Sigmoid colon (tissue), 6 donors: ENCODE measurements at regions not wholly inside any gene's neighbourhood (a gene's known extent, or its start where the extent isn't known, plus 50 kb on each side); places are given as distances from the start of the nearest gene placed in this dataset.
"Not testable (repeated sequence)": the region's sequence is repeated elsewhere in the genome, so short reads cannot be mapped to it uniquely, and the experiment has no call there.

Experiments used
- DNase-seq: peaks from one replicate; pipeline ENCODE4 v3.0.0-alpha.2; 2019
- H3K27ac ChIP-seq, 4 donors: fragments of 200-600 bp; sonication (generic); one replicate each; pipeline ENCODE4 v1.5.1; 2016 to 2019; ENCODE audit warnings: mild to moderate bottlenecking in 1 of 4
- H3K27me3 ChIP-seq, 3 donors: fragments of 200-600 bp; sonication (generic); one replicate each; pipeline ENCODE4 v1.5.1; 2019; ENCODE audit warnings: mild to moderate bottlenecking in 1 of 3
- H3K36me3 ChIP-seq, 4 donors: fragments of 200-600 bp; sonication (generic); one replicate each; pipeline ENCODE4 v1.5.1; 2016 to 2019
- H3K4me1 ChIP-seq, 4 donors: fragments of 200-600 bp; sonication (generic); one replicate each; pipeline ENCODE4 v1.5.1; 2017 to 2019
- H3K4me3 ChIP-seq, 4 donors: fragments of 200-600 bp; sonication (generic); one replicate each; pipeline ENCODE4 v1.5.1; 2017 to 2019; ENCODE audit warnings: mild to moderate bottlenecking in 2 of 4, moderate library complexity in 1 of 4
- H3K9me3 ChIP-seq, 4 donors: fragments of 200-600 bp in 3 of 4; sonication (generic) in 3 of 4; one replicate each; pipeline versions ENCODE4 v1.5.1 to v1.6.1; 2013 to 2019
- CTCF ChIP-seq, 4 experiments: fragments of 450-650 bp in 3 of 4; fragments of 200-600 bp in 1 of 4; IDR thresholded peaks; one replicate each; pipeline ENCODE4 v1.5.1; 2016 to 2019; ENCODE audit warnings: antibody characterized with exemption in 4 of 4, mild to moderate bottlenecking in 3 of 4, moderate library complexity in 2 of 4
- EP300 ChIP-seq, 4 donors: sonication (generic); formaldehyde crosslinking; IDR thresholded peaks; one replicate each; pipeline ENCODE4 v1.6.1; 2017; ENCODE audit warnings: antibody characterized with exemption in 4 of 4
- POLR2A ChIP-seq, 2 donors: fragments of 450-650 bp; IDR thresholded peaks; one replicate each; pipeline ENCODE4 v1.6.1; 2016; ENCODE audit warnings: antibody characterized with exemption in 2 of 2, mild to moderate bottlenecking in 2 of 2, moderate library complexity in 2 of 2
- POLR2AphosphoS5 ChIP-seq, 4 donors: sonication (generic); formaldehyde crosslinking; IDR thresholded peaks; one replicate each; pipeline ENCODE4 v1.6.1; 2017; ENCODE audit warnings: antibody characterized with exemption in 4 of 4
- WGBS, 2 donors: extraction: QIAGEN DNeasy Blood & Tissue Kit; methylation state at CpG; one replicate each; pipeline ENCODE4 v1.1.7; 2013; 5-methylcytosine and 5-hydroxymethylcytosine counted together
- intact Hi-C: fragments of 100-400 bp; cut with DNase I; formaldehyde crosslinking; loops from one replicate; pipeline ENCODE4 v1.15.1; 2023
- donor health status: healthy with polysubstance abuse.
- donor health status: healthy.

DNA sequence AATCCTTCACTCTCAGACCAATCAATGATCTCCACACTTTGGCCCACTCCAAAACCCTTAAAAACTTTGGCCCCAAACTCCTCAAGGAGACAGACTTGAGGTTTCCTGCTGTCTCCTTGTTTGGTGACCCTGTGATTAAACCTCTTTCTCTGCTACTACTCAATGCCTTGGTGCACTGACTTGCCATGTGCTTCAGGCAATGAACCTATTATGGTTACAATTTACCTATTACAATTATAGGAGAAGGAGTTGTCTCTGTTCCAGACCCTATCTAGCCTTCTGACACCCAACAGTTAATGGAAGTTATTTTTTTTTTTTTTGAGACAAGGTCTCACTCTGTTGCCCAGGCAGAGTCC, 263.1 kb downstream of the STIM2 start:
- intact Hi-C loops, result no loop called here
- H3K4me1 ChIP-seq, result no peaks in the 10 kb centered on the region
- no peak for TF ChIP-seq CTCF (IDR thresholded peaks at IDR 0.05)
- TF ChIP-seq EP300 (IDR thresholded peaks at IDR 0.05), result no peak
- no peak for TF ChIP-seq POLR2A (IDR thresholded peaks at IDR 0.05)
- TF ChIP-seq POLR2AphosphoS5 (IDR thresholded peaks at IDR 0.05), result no peak

DNA sequence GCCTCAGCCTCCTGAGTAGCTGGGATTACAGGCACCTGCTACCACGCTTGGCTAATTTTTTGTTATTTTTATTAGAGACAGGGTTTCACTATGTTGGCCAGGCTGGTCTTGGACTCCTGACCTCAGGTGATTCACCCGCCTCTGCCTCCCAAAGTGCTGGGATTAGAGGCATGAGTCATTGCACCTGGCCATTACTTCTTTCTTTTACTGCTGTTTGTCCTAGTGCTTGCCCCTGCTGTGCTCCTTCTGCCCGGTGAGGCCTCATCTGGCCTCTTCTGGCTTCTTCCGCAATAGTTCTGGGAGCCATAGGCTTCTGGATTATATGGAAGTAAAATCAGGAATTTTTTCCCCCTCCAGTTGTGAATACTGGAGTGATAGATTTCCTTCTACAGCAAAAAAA, 266.3 kb downstream of the STIM2 start:
- WGBS, 2 donors, result 16 to 60% methylated on average over 4 of the region's 4 CpGs
- intact Hi-C loops, result not testable (repeated sequence)

More for the DNA sequence above, 263.1 kb downstream of the STIM2 start:
- Histone ChIP-seq H3K9me3 (no peaks in the 10 kb centered on the region), H3K4me3 (no peak overlapping the region), H3K36me3 (no peaks in the 10 kb centered on the region), H3K27ac (no peak overlapping the region), H3K27me3 (no peaks in the 10 kb centered on the region)
- DNase-seq, result no peak

GRCh38 chr4:27128443-27128842, 267.8 kb downstream of the STIM2 start:
- WGBS, 2 donors, result 91 to 94% methylated on average over 5 of the region's 5 CpGs
- Histone ChIP-seq H3K4me3 (no peak overlapping the region), H3K27me3 (no peaks in the 10 kb centered on the region), H3K9me3 (no peaks in the 10 kb centered on the region), H3K27ac (no peak overlapping the region), H3K36me3 (no peaks in the 10 kb centered on the region), H3K4me1 (no peaks in the 10 kb centered on the region)
- intact Hi-C loops, result no loop called here
- TF ChIP-seq EP300 (IDR thresholded peaks at IDR 0.05) (no peak), POLR2AphosphoS5 (IDR thresholded peaks at IDR 0.05) (no peak), POLR2A (IDR thresholded peaks at IDR 0.05) (no peak), CTCF (IDR thresholded peaks at IDR 0.05) (no peak)
- DNase-seq, result no peak

More for the DNA sequence above, 266.3 kb downstream of the STIM2 start:
- not testable (repeated sequence) for H3K4me1 ChIP-seq, H3K4me3 ChIP-seq, H3K36me3 ChIP-seq, H3K9me3 ChIP-seq, H3K27me3 ChIP-seq, DNase-seq, H3K27ac ChIP-seq

DNA sequence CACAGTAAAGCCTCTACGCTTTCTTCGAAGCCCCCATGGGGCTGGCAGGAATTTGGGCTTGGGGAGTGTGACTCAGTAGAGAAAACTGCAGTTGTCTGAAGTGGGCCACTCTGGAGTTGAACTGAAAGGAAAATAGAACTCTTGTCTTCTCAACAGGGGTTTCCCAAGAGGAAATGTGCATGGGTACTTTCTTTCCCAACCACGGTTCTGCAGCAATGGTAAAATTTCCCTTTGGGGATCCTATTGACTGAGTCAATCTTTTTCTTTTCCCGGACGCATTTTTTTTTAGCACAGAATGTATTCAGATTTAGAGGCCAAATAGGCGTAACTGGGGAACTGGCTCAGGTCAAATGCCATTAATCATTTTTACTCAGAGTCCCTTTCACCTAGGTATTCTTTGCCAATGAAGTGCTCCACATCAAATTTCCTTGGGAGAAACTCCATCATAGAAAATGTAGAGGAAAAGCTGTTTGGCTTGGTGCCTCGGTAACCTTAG, 269.3 kb downstream of the STIM2 start:
- intact Hi-C loops, result no loop called here
- 82 to 91% methylated on average over 7 of the region's 7 CpGs for WGBS, 2 donors
- no peaks in the 10 kb centered on the region for H3K36me3 ChIP-seq
- H3K27ac ChIP-seq, result no peak overlapping the region
- no peak overlapping the region for H3K4me3 ChIP-seq
- peaks cover 0 to 5% (median 0%) of the 10 kb centered on the region in 4 donors for H3K9me3 ChIP-seq
- no peaks in the 10 kb centered on the region for H3K27me3 ChIP-seq
- no peak for TF ChIP-seq POLR2A (IDR thresholded peaks at IDR 0.05)
- TF ChIP-seq CTCF (IDR thresholded peaks at IDR 0.05), result no peak
- TF ChIP-seq EP300 (IDR thresholded peaks at IDR 0.05), result no peak
- peak in 1 of 4 donors; percentile 18 for TF ChIP-seq POLR2AphosphoS5 (IDR thresholded peaks at IDR 0.05)
- H3K4me1 ChIP-seq, result no peaks in the 10 kb centered on the region
- no peak for DNase-seq

DNA sequence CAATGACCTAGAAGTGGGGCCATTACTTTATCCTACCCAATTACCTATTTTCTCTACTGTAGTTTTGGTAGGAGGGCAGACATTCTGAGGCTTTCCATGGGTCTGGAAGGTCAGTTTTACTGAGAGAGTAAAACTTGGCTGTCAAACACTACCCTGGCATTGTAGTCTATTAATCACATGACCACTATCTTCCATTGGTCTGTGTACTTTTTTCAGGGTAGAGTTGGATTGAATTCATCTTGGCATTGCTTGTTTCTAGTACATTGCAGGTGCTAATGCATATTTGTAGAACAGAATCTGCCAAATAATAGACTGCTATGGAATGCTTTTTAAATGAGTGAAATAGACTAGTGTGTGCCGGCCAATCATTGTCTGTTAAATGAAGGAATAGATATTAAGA, 271.9 kb downstream of the STIM2 start:
- Histone ChIP-seq H3K36me3 (no peaks in the 10 kb centered on the region), H3K4me3 (no peak overlapping the region), H3K9me3 (peaks cover 0 to 8% (median 2%) of the 10 kb centered on the region in 4 donors), H3K27me3 (no peaks in the 10 kb centered on the region), H3K27ac (no peak overlapping the region), H3K4me1 (no peaks in the 10 kb centered on the region)
- DNase-seq, result no peak
- no peak for TF ChIP-seq CTCF (IDR thresholded peaks at IDR 0.05)
- TF ChIP-seq POLR2A (IDR thresholded peaks at IDR 0.05), result no peak
- no peak for TF ChIP-seq POLR2AphosphoS5 (IDR thresholded peaks at IDR 0.05)
- TF ChIP-seq EP300 (IDR thresholded peaks at IDR 0.05), result no peak
- 96 to 98% methylated on average over 1 of the region's 1 CpG for WGBS, 2 donors
- intact Hi-C loops, result no loop called here
